Tongue (tissue), 2 donors: ENCODE measurements at regions not wholly inside any gene's neighbourhood (a gene's known extent, or its start where the extent isn't known, plus 50 kb on each side); places are given as distances from the start of the nearest gene placed in this dataset. TPM values are rescaled to one million over a fixed set of nuclear protein-coding genes. Genes with fewer than 3 reads are reported as not detected.

Source experiments
- DNase-seq: peaks from one replicate; pipeline ENCODE4 v3.0.0-alpha.2; 2015
- small RNA-seq: library from RNA; depleted of rRNA; stranded (forward); fragments of <200 nt; gene quantifications from one replicate; pipeline ENCODE3, GENCODE V24; 2014; ENCODE audit warnings: low replicate concordance

- no peak for DNase-seq
Measured at GRCh38 chr16:87236516-87237115, 80.6 kb downstream of the C16orf95 start.

GRCh38 chr16:87238361-87238715 lies 78.9 kb downstream of the C16orf95 start:
- DNase-seq = no peak

GRCh38 chr16:87239545-87239944 lies 77.6 kb downstream of the C16orf95 start:
- DNase-seq = no peak

- no peak for DNase-seq
Measured at GRCh38 chr16:87240211-87241136, 76.7 kb downstream of the C16orf95 start.

GRCh38 chr16:87241137-87241771 lies 75.9 kb downstream of the C16orf95 start:
- no peak for DNase-seq

- no peak for DNase-seq
Measured at GRCh38 chr16:87243478-87243877, 73.7 kb downstream of the C16orf95 start.

GRCh38 chr16:87244636-87245197 lies 72.5 kb downstream of the C16orf95 start:
- DNase-seq = no peak

- DNase-seq = no peak
Measured at GRCh38 chr16:87245511-87245910, 71.7 kb downstream of the C16orf95 start.

- DNase-seq = no peak
Measured at GRCh38 chr16:87246269-87247065, 70.7 kb downstream of the C16orf95 start.

- no peak for DNase-seq
Measured at GRCh38 chr16:87248714-87249113, 68.5 kb downstream of the C16orf95 start.

GRCh38 chr16:87249425-87249824 lies 67.8 kb downstream of the C16orf95 start:
- DNase-seq = no peak

GRCh38 chr16:87250431-87250960 lies 66.7 kb downstream of the C16orf95 start:
- DNase-seq = no peak

GRCh38 chr16:87252269-87252970 lies 64.8 kb downstream of the C16orf95 start:
- no peak for DNase-seq

Small RNAs in the stretch of these regions (small RNA-seq; reads per million reads assigned to genes)
- not detected for gene AC093519.1
